HCT116 (cell line): ENCODE measurements at regions not wholly inside any gene's neighbourhood (a gene's known extent, or its start where the extent isn't known, plus 50 kb on each side); places are given as distances from the start of the nearest gene placed in this dataset.

Experiments
- ATAC-seq: fragments of 200-7000 bp; cut with Tn5 transposase; 2 replicates; pipeline ENCODE4 v1.9.1; 2020; ENCODE audit warnings: mild to moderate bottlenecking, moderate library complexity
- BruUV-seq: library from RNA; stranded (reverse); fragments of 400-500 nt; replicated peaks from 2 replicates; lab custom pipeline; 2021; lab: Mats Ljungman, UMichigan
- CTCF ChIA-PET: fragments of 300-600 bp; sonication (Branson Sonifier 250); formaldehyde crosslinking; loops from one replicate; lab custom pipeline; 2021; ENCODE audit warnings: antibody characterized with exemption; lab: Charles Lee
- POLR2A ChIA-PET: fragments of 300-600, 350-600 bp; sonication (Branson Sonifier 250); formaldehyde crosslinking; loops from one replicate; lab custom pipeline; 2021; ENCODE audit warnings: antibody characterized with exemption; lab: Charles Lee
- RAD21 ChIA-PET, 2 experiments: fragments of 300-600 bp; sonication (Branson Sonifier 250); formaldehyde crosslinking; loops; one replicate each; lab custom pipeline; 2023; ENCODE audit warnings: low total read pairs in 2 of 2; ENCODE audit not compliant: uncharacterized antibody in 2 of 2, unreplicated experiment in 2 of 2, low non-redundant PET in 1 of 2; lab: Charles Lee
- DNase-seq: peaks from one replicate; pipeline ENCODE4 v3.0.0-alpha.2; 2010; ENCODE audit warnings: low read depth, low spot score
- H2AFZ ChIP-seq: fragments of 200-600 bp; shearing (Covaris generic), sonication (generic); 2 replicates; pipeline ENCODE4 v1.6.1; 2017; ENCODE audit warnings: low read depth, mixed run types, mixed read lengths, antibody characterized with exemption, low read length; ENCODE audit not compliant: poor library complexity, severe bottlenecking
- H3K27ac ChIP-seq: 2 replicates; pipeline ENCODE4 v1.5.1; 2012; ENCODE audit warnings: low read depth, low read length
- H3K27me3 ChIP-seq: fragments of 200-600 bp; sonication (generic); 2 replicates; pipeline ENCODE4 v1.6.1; 2016; ENCODE audit warnings: mixed run types, low read length, mixed read lengths; ENCODE audit not compliant: insufficient read depth
- H3K36me3 ChIP-seq, 2 experiments: fragments of 200-500 bp in 1 of 2; fragments of 200-600 bp in 1 of 2; sonication (Bioruptor generic) in 1 of 2; sonication (generic) in 1 of 2; 2 replicates each; pipeline versions ENCODE4 v1.5.1 to v1.6.1; 2014 to 2016; ENCODE audit warnings: low read length in 2 of 2, inconsistent platforms in 1 of 2, mixed read lengths in 1 of 2, mixed run types in 1 of 2; ENCODE audit not compliant: insufficient read depth in 2 of 2, control insufficient read depth in 1 of 2
- H3K4me1 ChIP-seq, 2 experiments: fragments of 200-600 bp in 1 of 2; sonication (generic) in 1 of 2; 2 replicates each; pipeline versions ENCODE4 v1.5.1 to v1.6.1; 2012 to 2017; ENCODE audit warnings: low read length in 2 of 2, inconsistent platforms in 1 of 2, mild to moderate bottlenecking in 1 of 2, mixed read lengths in 1 of 2, mixed run types in 1 of 2, moderate library complexity in 1 of 2; ENCODE audit not compliant: insufficient read depth in 2 of 2, control insufficient read depth in 1 of 2
- H3K4me2 ChIP-seq: fragments of 200-600 bp; sonication (generic); 2 replicates; pipeline ENCODE4 v1.6.1; 2017; ENCODE audit warnings: mixed run types, low read length, mixed read lengths
- H3K4me3 ChIP-seq, 2 experiments: fragments of 200-600 bp in 1 of 2; sonication (generic) in 1 of 2; replicated peaks in 1 of 2; 2 replicates each; pipeline ENCODE4 v1.5.1; 2011 to 2016; ENCODE audit warnings: low read length in 2 of 2, control low read depth in 1 of 2, low read depth in 1 of 2, mild to moderate bottlenecking in 1 of 2, mixed read lengths in 1 of 2, mixed run types in 1 of 2
- H3K79me2 ChIP-seq: fragments of 200-600 bp; sonication (generic); 2 replicates; pipeline ENCODE4 v1.6.1; 2017; ENCODE audit warnings: mild to moderate bottlenecking, mixed run types, low read length, moderate library complexity, mixed read lengths; ENCODE audit not compliant: insufficient read depth
- H3K9ac ChIP-seq: fragments of 200-600 bp; sonication (generic); 2 replicates; pipeline ENCODE4 v1.6.1; 2016; ENCODE audit warnings: low read length, mixed read lengths
- H3K9me2 ChIP-seq: fragments of 200-600 bp; sonication (generic), shearing (Covaris generic); 2 replicates; pipeline ENCODE4 v1.6.1; 2017; ENCODE audit warnings: mixed run types, mild to moderate bottlenecking, moderate library complexity; ENCODE audit not compliant: insufficient read depth
- H3K9me3 ChIP-seq, 2 experiments: fragments of 200-500 bp in 1 of 2; fragments of 200-600 bp in 1 of 2; sonication (Bioruptor generic) in 1 of 2; sonication (generic) in 1 of 2; 2 replicates each; pipeline ENCODE4 v1.6.1; 2014 to 2017; ENCODE audit warnings: low read length in 2 of 2, mixed read lengths in 2 of 2, inconsistent platforms in 1 of 2, low read depth in 1 of 2, mild to moderate bottlenecking in 1 of 2, mixed run types in 1 of 2, moderate library complexity in 1 of 2; ENCODE audit not compliant: control insufficient read depth in 1 of 2, insufficient read depth in 1 of 2
- H4K20me1 ChIP-seq: fragments of 200-600 bp; sonication (generic), shearing (Covaris generic); 2 replicates; pipeline ENCODE4 v1.6.1; 2017; ENCODE audit warnings: mixed run types, mild to moderate bottlenecking, moderate library complexity; ENCODE audit not compliant: insufficient read depth
- ATF3 ChIP-seq: IDR thresholded peaks from 2 replicates; pipeline ENCODE4 v1.6.1; 2012
- CBX3 ChIP-seq: IDR thresholded peaks from 2 replicates; pipeline ENCODE4 v1.6.1; 2012; ENCODE audit warnings: low read depth
- CEBPB ChIP-seq: IDR thresholded peaks from 2 replicates; pipeline ENCODE4 v1.6.1; 2012; ENCODE audit warnings: low read depth
- EZH2 ChIP-seq: fragments of 200-600 bp; sonication (generic); IDR thresholded peaks from 2 replicates; pipeline ENCODE4 v1.6.1; 2017; ENCODE audit warnings: antibody characterized with exemption, mixed run types
- FOSL1 ChIP-seq: IDR thresholded peaks from 2 replicates; pipeline ENCODE4 v1.6.1; 2012; ENCODE audit warnings: low read depth
- JUND ChIP-seq: IDR thresholded peaks from 2 replicates; pipeline ENCODE4 v1.6.1; 2012
- POLR2A ChIP-seq: IDR thresholded peaks from 2 replicates; pipeline ENCODE4 v1.7.0; 2011; ENCODE audit warnings: borderline replicate concordance; ENCODE audit not compliant: insufficient read depth, insufficient read length; ENCODE audit errors: extremely low read depth
- POLR2AphosphoS5 ChIP-seq: IDR thresholded peaks from 2 replicates; pipeline ENCODE4 v1.6.1; 2011; ENCODE audit warnings: mild to moderate bottlenecking, low read depth, low read length, moderate library complexity
- RAD21 ChIP-seq: IDR thresholded peaks from 2 replicates; pipeline ENCODE4 v1.6.1; 2012; ENCODE audit warnings: low read depth, mild to moderate bottlenecking
- SIN3A ChIP-seq: IDR thresholded peaks from 2 replicates; pipeline ENCODE4 v1.6.1; 2012; ENCODE audit warnings: low read depth
- SRF ChIP-seq: IDR thresholded peaks from 2 replicates; pipeline ENCODE4 v1.6.1; 2012; ENCODE audit warnings: low read depth
- TCF7L2 ChIP-seq: IDR thresholded peaks from 2 replicates; pipeline ENCODE4 v1.7.0; 2011; ENCODE audit warnings: borderline replicate concordance, inconsistent platforms; ENCODE audit not compliant: insufficient read depth, insufficient read length; ENCODE audit errors: extremely low read depth
- YY1 ChIP-seq: IDR thresholded peaks from 2 replicates; pipeline ENCODE4 v1.6.1; 2011; ENCODE audit warnings: low read length, low read depth, moderate library complexity, mild to moderate bottlenecking; ENCODE audit not compliant: insufficient replicate concordance; ENCODE audit errors: extremely low read depth
- ZNF274 ChIP-seq: fragments of 200-500 bp; sonication (Bioruptor generic); IDR thresholded peaks from 2 replicates; pipeline ENCODE4 v1.6.1; 2014; ENCODE audit warnings: mild to moderate bottlenecking, low read depth, low read length, inconsistent platforms
- intact Hi-C: fragments of 100-400 bp; cut with micrococcal nuclease; formaldehyde crosslinking; loops from 2 replicates; pipeline ENCODE4 v1.10.0; 2022
- TF ChIP-seq, protein P1 (sequence below): IDR thresholded peaks from 2 replicates; pipeline ENCODE4 v1.6.1; 2012; ENCODE audit warnings: low read depth
- TF ChIP-seq, protein P2 (sequence below): IDR thresholded peaks from 2 replicates; pipeline ENCODE4 v1.6.1; 2012
- TF ChIP-seq, protein P3 (sequence below): IDR thresholded peaks from 2 replicates; pipeline ENCODE4 v1.6.1; 2011; ENCODE audit warnings: mild to moderate bottlenecking, low read length, moderate library complexity; ENCODE audit not compliant: insufficient replicate concordance; ENCODE audit errors: extremely low read depth

DNA sequence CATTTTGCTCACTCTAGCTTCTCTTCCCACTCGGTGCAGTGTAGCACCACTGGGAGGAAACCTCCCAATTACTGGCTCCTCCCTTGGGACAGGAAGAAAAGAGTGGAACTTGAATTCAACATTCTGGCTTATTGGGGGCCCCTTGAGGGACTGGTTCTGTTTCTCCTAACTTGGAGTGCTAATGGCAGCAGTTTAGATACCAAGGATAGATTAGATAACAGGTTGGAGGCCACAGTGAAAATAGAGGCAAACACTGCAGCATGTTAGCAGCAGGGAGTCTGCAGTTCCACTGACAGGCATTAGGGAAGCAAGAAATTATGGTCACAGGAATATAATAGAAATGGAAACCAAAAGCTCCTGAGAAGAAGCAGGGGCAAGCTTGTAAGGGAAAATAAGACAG lies 322.0 kb downstream of the ABCC12 start (continued):
- TF ChIP-seq, protein P1, sequence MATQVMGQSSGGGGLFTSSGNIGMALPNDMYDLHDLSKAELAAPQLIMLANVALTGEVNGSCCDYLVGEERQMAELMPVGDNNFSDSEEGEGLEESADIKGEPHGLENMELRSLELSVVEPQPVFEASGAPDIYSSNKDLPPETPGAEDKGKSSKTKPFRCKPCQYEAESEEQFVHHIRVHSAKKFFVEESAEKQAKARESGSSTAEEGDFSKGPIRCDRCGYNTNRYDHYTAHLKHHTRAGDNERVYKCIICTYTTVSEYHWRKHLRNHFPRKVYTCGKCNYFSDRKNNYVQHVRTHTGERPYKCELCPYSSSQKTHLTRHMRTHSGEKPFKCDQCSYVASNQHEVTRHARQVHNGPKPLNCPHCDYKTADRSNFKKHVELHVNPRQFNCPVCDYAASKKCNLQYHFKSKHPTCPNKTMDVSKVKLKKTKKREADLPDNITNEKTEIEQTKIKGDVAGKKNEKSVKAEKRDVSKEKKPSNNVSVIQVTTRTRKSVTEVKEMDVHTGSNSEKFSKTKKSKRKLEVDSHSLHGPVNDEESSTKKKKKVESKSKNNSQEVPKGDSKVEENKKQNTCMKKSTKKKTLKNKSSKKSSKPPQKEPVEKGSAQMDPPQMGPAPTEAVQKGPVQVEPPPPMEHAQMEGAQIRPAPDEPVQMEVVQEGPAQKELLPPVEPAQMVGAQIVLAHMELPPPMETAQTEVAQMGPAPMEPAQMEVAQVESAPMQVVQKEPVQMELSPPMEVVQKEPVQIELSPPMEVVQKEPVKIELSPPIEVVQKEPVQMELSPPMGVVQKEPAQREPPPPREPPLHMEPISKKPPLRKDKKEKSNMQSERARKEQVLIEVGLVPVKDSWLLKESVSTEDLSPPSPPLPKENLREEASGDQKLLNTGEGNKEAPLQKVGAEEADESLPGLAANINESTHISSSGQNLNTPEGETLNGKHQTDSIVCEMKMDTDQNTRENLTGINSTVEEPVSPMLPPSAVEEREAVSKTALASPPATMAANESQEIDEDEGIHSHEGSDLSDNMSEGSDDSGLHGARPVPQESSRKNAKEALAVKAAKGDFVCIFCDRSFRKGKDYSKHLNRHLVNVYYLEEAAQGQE = no peak
- TF ChIP-seq EZH2 (no peak), POLR2A (no peak), ZNF274 (no peak), SIN3A (no peak), POLR2AphosphoS5 (no peak)

GRCh38 chr16:47829850-47830600 lies 325.8 kb downstream of the ABCC12 start:
- Histone ChIP-seq H3K9me2 (peaks cover 3% of the 10 kb centered on the region; the same call in 1 of the 2 replicates), H3K79me2 (no peaks in the 10 kb centered on the region), H3K27me3 (no peaks in the 10 kb centered on the region), H3K4me2 (no peak overlapping the region), H3K9ac (no peak overlapping the region), H3K4me3 (no peak overlapping the region), H3K4me1 (no peaks in the 10 kb centered on the region), H2AFZ (no peak overlapping the region), H4K20me1 (no peaks in the 10 kb centered on the region), H3K9me3 (peaks cover 0 to 4% of the 10 kb centered on the region in 2 experiments; a peak in 2 of 4 replicates), H3K36me3 (no peaks in the 10 kb centered on the region), H3K27ac (no peak overlapping the region)
- DNase-seq = no peak
- ChIA-PET POLR2A (no interaction called here), CTCF (no interaction called here), RAD21 (no interaction called here)
- no peak for TF ChIP-seq POLR2A
- no peak for TF ChIP-seq YY1
- no peak for TF ChIP-seq FOSL1
- no peak for TF ChIP-seq CEBPB
- no peak for TF ChIP-seq RAD21
- TF ChIP-seq SRF = no peak
- TF ChIP-seq, protein P2, sequence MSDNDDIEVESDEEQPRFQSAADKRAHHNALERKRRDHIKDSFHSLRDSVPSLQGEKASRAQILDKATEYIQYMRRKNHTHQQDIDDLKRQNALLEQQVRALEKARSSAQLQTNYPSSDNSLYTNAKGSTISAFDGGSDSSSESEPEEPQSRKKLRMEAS = no peak
- no peak for TF ChIP-seq JUND
- TF ChIP-seq POLR2AphosphoS5 = no peak
- no peak for TF ChIP-seq SIN3A
- TF ChIP-seq, protein P3, sequence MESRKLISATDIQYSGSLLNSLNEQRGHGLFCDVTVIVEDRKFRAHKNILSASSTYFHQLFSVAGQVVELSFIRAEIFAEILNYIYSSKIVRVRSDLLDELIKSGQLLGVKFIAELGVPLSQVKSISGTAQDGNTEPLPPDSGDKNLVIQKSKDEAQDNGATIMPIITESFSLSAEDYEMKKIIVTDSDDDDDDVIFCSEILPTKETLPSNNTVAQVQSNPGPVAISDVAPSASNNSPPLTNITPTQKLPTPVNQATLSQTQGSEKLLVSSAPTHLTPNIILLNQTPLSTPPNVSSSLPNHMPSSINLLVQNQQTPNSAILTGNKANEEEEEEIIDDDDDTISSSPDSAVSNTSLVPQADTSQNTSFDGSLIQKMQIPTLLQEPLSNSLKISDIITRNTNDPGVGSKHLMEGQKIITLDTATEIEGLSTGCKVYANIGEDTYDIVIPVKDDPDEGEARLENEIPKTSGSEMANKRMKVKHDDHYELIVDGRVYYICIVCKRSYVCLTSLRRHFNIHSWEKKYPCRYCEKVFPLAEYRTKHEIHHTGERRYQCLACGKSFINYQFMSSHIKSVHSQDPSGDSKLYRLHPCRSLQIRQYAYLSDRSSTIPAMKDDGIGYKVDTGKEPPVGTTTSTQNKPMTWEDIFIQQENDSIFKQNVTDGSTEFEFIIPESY = no peak
- no peak for TF ChIP-seq TCF7L2
- TF ChIP-seq ATF3 = no peak
- no peak for TF ChIP-seq CBX3
- TF ChIP-seq EZH2 = no peak
- intact Hi-C loops = no loop called here
- no TSS peak for BruUV-seq
- no peak for ATAC-seq
